K562 (cell line): ENCODE measurements at regions not wholly inside any gene's neighbourhood (a gene's known extent, or its start where the extent isn't known, plus 50 kb on each side); places are given as distances from the start of the nearest gene placed in this dataset.

ENCODE experiments used
- ATAC-seq: fragments of 200-7000 bp; cut with Tn5 transposase; 3 replicates; pipeline ENCODE4 v1.9.1; 2020; ENCODE audit warnings: moderate library complexity
- BruUV-seq: library from RNA; stranded (reverse); fragments of 400-500 nt; replicated peaks from 2 replicates; lab custom pipeline; 2021; lab: Mats Ljungman, UMichigan
- CTCF ChIA-PET: fragments of 300-600 bp; formaldehyde crosslinking; extraction: SDS; loops from one replicate; lab custom pipeline; 2021; ENCODE audit warnings: low intra/inter-chr PET ratio; lab: Yijun Ruan, JAX
- POLR2A ChIA-PET: fragments of 300-600, 350-650 bp; sonication (Branson Sonifier 250); formaldehyde crosslinking; extraction: SDS; loops from one replicate; lab custom pipeline; 2021; ENCODE audit warnings: antibody characterized with exemption, inconsistent platforms; lab: Yijun Ruan, JAX
- DNase-seq, 4 experiments: peaks; one replicate each; pipeline versions ENCODE4 v3.0.0 to v3.0.0-alpha.2; 2011 to 2018; ENCODE audit warnings: low spot score in 3 of 4, mixed read lengths in 3 of 4; ENCODE audit errors: extremely low read depth in 1 of 4
- FAIRE-seq: peaks from 2 replicates; lab custom pipeline; 2011; peaks lifted over from hg19 to GRCh38; lab: Jason Lieb, UNC
- H2AFZ ChIP-seq: 2 replicates; pipeline ENCODE4 v1.6.0; 2011; ENCODE audit warnings: low read depth, low read length, control low read depth, inconsistent platforms
- H3K27ac ChIP-seq: fragments of 200-600 bp; 3 replicates; pipeline ENCODE4 v1.8.0; 2011; ENCODE audit warnings: low read depth, mild to moderate bottlenecking, control low read depth, inconsistent platforms, low read length, moderate library complexity, mixed read lengths; ENCODE audit errors: extremely low read depth
- H3K27me3 ChIP-seq, 2 experiments: fragments of 300-600 bp in 1 of 2; 2 replicates in 1 of 2; 3 replicates in 1 of 2; pipeline versions ENCODE4 v1.6.0 to v1.8.0; 2011; ENCODE audit warnings: inconsistent platforms in 2 of 2, low read length in 2 of 2, mild to moderate bottlenecking in 1 of 2, mixed read lengths in 1 of 2, moderate library complexity in 1 of 2; ENCODE audit not compliant: control insufficient read depth in 2 of 2, insufficient read depth in 2 of 2
- H3K36me3 ChIP-seq: fragments of 300-600 bp; 3 replicates; pipeline ENCODE4 v1.8.0; 2011; ENCODE audit warnings: mild to moderate bottlenecking, low read length, inconsistent platforms; ENCODE audit not compliant: control insufficient read depth, insufficient read depth
- H3K4me1 ChIP-seq, 2 experiments: fragments of 200-600 bp in 1 of 2; replicated peaks in 1 of 2; 2 replicates in 1 of 2; 3 replicates in 1 of 2; pipeline versions ENCODE4 v1.5.1 to v1.8.0; 2011; ENCODE audit warnings: inconsistent platforms in 2 of 2, low read length in 2 of 2, mild to moderate bottlenecking in 1 of 2, mixed read lengths in 1 of 2, moderate library complexity in 1 of 2; ENCODE audit not compliant: control insufficient read depth in 2 of 2, insufficient read depth in 2 of 2
- H3K4me2 ChIP-seq: 2 replicates; pipeline ENCODE4 v1.6.1; 2011; ENCODE audit warnings: low read length, control low read depth, inconsistent platforms, mixed read lengths; ENCODE audit not compliant: insufficient read depth
- H3K4me3 ChIP-seq: fragments of 200-600 bp; sonication (generic), shearing (Covaris generic); 2 replicates; pipeline ENCODE4 v1.5.1; 2016; ENCODE audit warnings: control low read depth, inconsistent platforms
- H3K79me2 ChIP-seq: fragments of 200-600 bp; 3 replicates; pipeline ENCODE4 v1.8.0; 2011; ENCODE audit warnings: low read length, inconsistent platforms; ENCODE audit not compliant: control insufficient read depth, insufficient read depth
- H3K9ac ChIP-seq, 2 experiments: 2 replicates each; pipeline versions ENCODE4 v1.6.0 to v1.6.1; 2011; ENCODE audit warnings: low read depth in 2 of 2, low read length in 2 of 2, control low read depth in 1 of 2, inconsistent platforms in 1 of 2, mild to moderate bottlenecking in 1 of 2, mixed read lengths in 1 of 2; ENCODE audit not compliant: insufficient read depth in 1 of 2
- H3K9me1 ChIP-seq: one replicate; pipeline ENCODE4 v1.6.0; 2011; ENCODE audit warnings: inconsistent platforms, mild to moderate bottlenecking, low read length, moderate library complexity; ENCODE audit not compliant: control insufficient read depth, insufficient read depth
- H3K9me3 ChIP-seq: replicated peaks from 2 replicates; pipeline ENCODE4 v1.5.1; 2011; ENCODE audit warnings: low read depth, low read length, inconsistent platforms; ENCODE audit not compliant: control insufficient read depth, insufficient read depth
- H4K20me1 ChIP-seq: replicated peaks from 2 replicates; pipeline ENCODE4 v1.6.1; 2011; ENCODE audit warnings: low read length, inconsistent platforms, mixed read lengths; ENCODE audit not compliant: control insufficient read depth, insufficient read depth
- CCAR2 ChIP-seq: fragments of 200-400 bp; formaldehyde crosslinking; IDR thresholded peaks from 2 replicates; pipeline ENCODE4 v1.6.1; 2017; ENCODE audit warnings: mild to moderate bottlenecking, low read depth, low read length
- CTCF ChIP-seq, 3 experiments: IDR thresholded peaks in 2 of 3; conservative IDR thresholded peaks in 1 of 3; 2 replicates each; pipeline ENCODE4 v1.5.1; 2011 to 2012; ENCODE audit warnings: low read length in 3 of 3, mild to moderate bottlenecking in 3 of 3, control low read depth in 2 of 3, improper control_type of control experiment in 1 of 3, inconsistent platforms in 1 of 3, low read depth in 1 of 3, mixed read lengths in 1 of 3, moderate library complexity in 1 of 3; ENCODE audit not compliant: insufficient read depth in 2 of 3
- FOXP1 ChIP-seq: sonication (generic); formaldehyde crosslinking; IDR thresholded peaks from 2 replicates; pipeline ENCODE4 v1.8.0; 2022; ENCODE audit warnings: mild to moderate bottlenecking, missing genetic modification reagents
- L3MBTL2 ChIP-seq: fragments of 450-650 bp; IDR thresholded peaks from 2 replicates; pipeline ENCODE4 v1.6.1; 2016; ENCODE audit warnings: mild to moderate bottlenecking, moderate library complexity
- MIER1 ChIP-seq: fragments of 450-650 bp; IDR thresholded peaks from 2 replicates; pipeline ENCODE4 v1.6.1; 2016; ENCODE audit warnings: antibody characterized with exemption, mild to moderate bottlenecking, low read depth
- MYNN ChIP-seq, 2 experiments: sonication (generic); formaldehyde crosslinking in 1 of 2; IDR thresholded peaks; 2 replicates each; pipeline versions ENCODE4 v1.5.0 to v1.6.1; 2016 to 2020; ENCODE audit warnings: antibody characterized with exemption in 1 of 2, missing genetic modification reagents in 1 of 2
- PPARD ChIP-seq: fragments of 250-450 bp; sonication (Bioruptor Pico); IDR thresholded peaks from 2 replicates; pipeline ENCODE4 v1.8.0; 2022; ENCODE audit warnings: inconsistent platforms, mild to moderate bottlenecking, moderate library complexity
- STAT5B ChIP-seq: fragments of 250-450 bp; sonication (Bioruptor Pico); IDR thresholded peaks from 2 replicates; pipeline ENCODE4 v1.8.0; 2021; ENCODE audit warnings: mild to moderate bottlenecking, inconsistent platforms
- TAL1 ChIP-seq: fragments of 450-650 bp; IDR thresholded peaks from 2 replicates; pipeline ENCODE4 v1.6.1; 2016; ENCODE audit warnings: mild to moderate bottlenecking
- TGIF2 ChIP-seq: sonication (generic); formaldehyde crosslinking; IDR thresholded peaks from 2 replicates; pipeline ENCODE4 v1.8.1; 2022; ENCODE audit warnings: mild to moderate bottlenecking, missing genetic modification reagents, moderate library complexity
- THRA ChIP-seq: fragments of 450-650 bp; IDR thresholded peaks from 2 replicates; pipeline ENCODE4 v1.6.1; 2017; ENCODE audit warnings: mild to moderate bottlenecking, moderate library complexity
- ZBTB49 ChIP-seq: sonication (generic); formaldehyde crosslinking; IDR thresholded peaks from 2 replicates; pipeline ENCODE4 v1.8.0; 2022; ENCODE audit warnings: missing genetic modification reagents, mild to moderate bottlenecking, borderline replicate concordance
- ZNF277 ChIP-seq: fragments of 250-450 bp; sonication (Bioruptor Pico); IDR thresholded peaks from 2 replicates; pipeline ENCODE4 v1.8.0; 2022; ENCODE audit warnings: inconsistent platforms, mild to moderate bottlenecking, moderate library complexity, borderline replicate concordance
- ZNF280A ChIP-seq: fragments of 450-650 bp; IDR thresholded peaks from 2 replicates; pipeline ENCODE4 v1.6.1; 2018; ENCODE audit warnings: mild to moderate bottlenecking, low read depth; ENCODE audit not compliant: partially characterized antibody
- in situ Hi-C: fragments of 300-500 bp; cut with MboI; formaldehyde crosslinking; loops from 4 replicates; pipeline ENCODE4 v1.15.0; 2018; ENCODE audit warnings: inconsistent platforms, mixed read lengths
- intact Hi-C: fragments of 100-400 bp; cut with micrococcal nuclease; formaldehyde crosslinking; loops from 2 replicates; pipeline ENCODE4 v1.14.2; 2022

- peaks cover 2 to 4% of the 10 kb centered on the region in 2 experiments; a peak in 2 of 5 replicates for H3K4me1 ChIP-seq
- intact Hi-C loops (no loop called here), in situ Hi-C loops (no loop called here)
- H3K4me3 ChIP-seq: no peak overlapping the region
- no peak overlapping the region for H3K27ac ChIP-seq
- no peak overlapping the region for H3K4me2 ChIP-seq
- no peaks in the 10 kb centered on the region for H3K36me3 ChIP-seq
- ChIA-PET POLR2A (interaction anchor here (1.2 kb wide), 1 partner anchor 11 kb away, joined by 4 read pairs; no protein-coding TSS in a partner anchor), CTCF (no interaction called here)
- no peak for DNase-seq
- BruUV-seq: no TSS peak
- ATAC-seq: no peak
- no peaks in the 10 kb centered on the region for H3K9me1 ChIP-seq
- H4K20me1 ChIP-seq: no peaks in the 10 kb centered on the region
- H2AFZ ChIP-seq: no peak overlapping the region
- no peaks in the 10 kb centered on the region for H3K9me3 ChIP-seq
- no peak overlapping the region for H3K9ac ChIP-seq
- no peaks in the 10 kb centered on the region for H3K27me3 ChIP-seq
- FAIRE-seq: no peak
- no peaks in the 10 kb centered on the region for H3K79me2 ChIP-seq
- TF ChIP-seq FOXP1 (CRISPR knock-in tag): no peak
- no peak for TF ChIP-seq L3MBTL2
- TF ChIP-seq MYNN (IDR thresholded peaks at IDR 0.05): no peak
- no peak for TF ChIP-seq MYNN (CRISPR knock-in tag; IDR thresholded peaks at IDR 0.05)
- TF ChIP-seq TGIF2 (CRISPR knock-in tag): no peak
- no peak for TF ChIP-seq ZBTB49 (CRISPR knock-in tag)
- no peak for TF ChIP-seq CCAR2
- no peak for TF ChIP-seq PPARD
- no peak for TF ChIP-seq MIER1
- TF ChIP-seq ZNF277 (CRISPR knock-in tag): no peak
- TF ChIP-seq TAL1: no peak
- TF ChIP-seq STAT5B (CRISPR knock-in tag): no peak
- no peak for TF ChIP-seq THRA
- TF ChIP-seq ZNF280A: no peak
- TF ChIP-seq CTCF (IDR thresholded peaks at IDR 0.05 in 2 of 3, conservative IDR thresholded peaks at IDR 0.05 in 1 of 3; ENCODE audit: insufficient read depth in 2 of 3, low read depth in 1 of 3, low read length in 3 of 3): no peak
These were observed 156.9 kb upstream of the SLC7A11 start for GRCh38 chr4:138399081-138399480.
